ENCODE measurements at regions not wholly inside any gene's neighbourhood (a gene's known extent, or its start where the extent isn't known, plus 50 kb on each side); places are given as distances from the start of the nearest gene placed in this dataset.

DNA sequence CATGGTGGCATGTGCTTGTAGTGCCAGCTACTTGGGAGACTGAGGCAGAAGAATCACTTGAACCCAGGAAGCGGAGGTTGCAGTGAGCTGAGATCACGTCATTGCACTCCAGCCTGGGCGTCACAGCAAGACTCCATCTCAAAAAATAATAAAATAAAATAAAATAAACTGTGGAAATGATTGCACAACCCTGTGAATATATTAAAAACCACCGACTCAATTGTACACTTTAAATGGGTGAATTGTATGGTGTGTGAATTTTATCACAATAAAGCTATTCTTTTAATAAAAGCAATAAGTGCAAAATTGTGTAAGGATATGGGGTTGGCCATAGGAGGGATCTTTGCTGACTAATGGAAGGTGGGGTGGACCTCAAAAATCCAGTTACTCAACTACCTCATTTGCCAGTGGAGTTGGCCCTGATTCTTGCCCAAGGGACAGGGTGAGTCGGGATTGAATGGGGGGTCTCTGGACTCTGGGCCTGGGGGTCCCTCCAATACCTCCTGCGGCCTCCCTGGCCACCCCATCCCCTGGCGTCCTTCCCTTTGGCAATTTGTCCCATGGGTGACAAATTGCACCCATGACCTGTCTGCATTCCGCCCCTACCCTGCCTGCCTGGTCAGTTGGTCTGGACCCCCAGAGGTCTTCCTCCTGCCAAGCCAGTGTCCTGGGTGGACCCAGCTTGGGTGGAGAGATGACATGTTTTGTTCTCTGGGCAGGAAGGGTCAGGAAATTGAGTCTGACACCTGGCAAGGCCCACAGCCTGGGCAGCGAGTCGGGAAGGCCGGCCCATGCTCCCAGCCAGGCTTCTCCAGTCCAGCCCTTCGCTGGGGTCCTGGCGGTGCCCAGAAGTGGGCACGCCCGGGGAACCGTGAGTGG, 61.7 kb upstream of the ELN start:
- Histone ChIP-seq H3K36me3 (no peaks in the 10 kb centered on the region), H3K9me3 (peaks cover 0 to 26% (median 16%) of the 10 kb centered on the region in 3 donors), H3K27me3 (peaks cover 0 to 8% (median 0%) of the 10 kb centered on the region in 4 donors), H3K27ac (no peak overlapping the region), H3K4me3 (no peak overlapping the region), H3K4me1 (peaks cover 0 to 4% (median 0%) of the 10 kb centered on the region in 3 donors)
- no peak for DNase-seq
- TF ChIP-seq, protein P1, sequence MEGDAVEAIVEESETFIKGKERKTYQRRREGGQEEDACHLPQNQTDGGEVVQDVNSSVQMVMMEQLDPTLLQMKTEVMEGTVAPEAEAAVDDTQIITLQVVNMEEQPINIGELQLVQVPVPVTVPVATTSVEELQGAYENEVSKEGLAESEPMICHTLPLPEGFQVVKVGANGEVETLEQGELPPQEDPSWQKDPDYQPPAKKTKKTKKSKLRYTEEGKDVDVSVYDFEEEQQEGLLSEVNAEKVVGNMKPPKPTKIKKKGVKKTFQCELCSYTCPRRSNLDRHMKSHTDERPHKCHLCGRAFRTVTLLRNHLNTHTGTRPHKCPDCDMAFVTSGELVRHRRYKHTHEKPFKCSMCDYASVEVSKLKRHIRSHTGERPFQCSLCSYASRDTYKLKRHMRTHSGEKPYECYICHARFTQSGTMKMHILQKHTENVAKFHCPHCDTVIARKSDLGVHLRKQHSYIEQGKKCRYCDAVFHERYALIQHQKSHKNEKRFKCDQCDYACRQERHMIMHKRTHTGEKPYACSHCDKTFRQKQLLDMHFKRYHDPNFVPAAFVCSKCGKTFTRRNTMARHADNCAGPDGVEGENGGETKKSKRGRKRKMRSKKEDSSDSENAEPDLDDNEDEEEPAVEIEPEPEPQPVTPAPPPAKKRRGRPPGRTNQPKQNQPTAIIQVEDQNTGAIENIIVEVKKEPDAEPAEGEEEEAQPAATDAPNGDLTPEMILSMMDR (IDR thresholded peaks at IDR 0.05), result no peak
- no peak for TF ChIP-seq POLR2A (IDR thresholded peaks at IDR 0.05)
- WGBS, 2 donors, result 76 to 82% methylated on average over 4 to 8 of the region's 16 CpGs
- intact Hi-C loops (cut with DNase I), result no loop called here

DNA sequence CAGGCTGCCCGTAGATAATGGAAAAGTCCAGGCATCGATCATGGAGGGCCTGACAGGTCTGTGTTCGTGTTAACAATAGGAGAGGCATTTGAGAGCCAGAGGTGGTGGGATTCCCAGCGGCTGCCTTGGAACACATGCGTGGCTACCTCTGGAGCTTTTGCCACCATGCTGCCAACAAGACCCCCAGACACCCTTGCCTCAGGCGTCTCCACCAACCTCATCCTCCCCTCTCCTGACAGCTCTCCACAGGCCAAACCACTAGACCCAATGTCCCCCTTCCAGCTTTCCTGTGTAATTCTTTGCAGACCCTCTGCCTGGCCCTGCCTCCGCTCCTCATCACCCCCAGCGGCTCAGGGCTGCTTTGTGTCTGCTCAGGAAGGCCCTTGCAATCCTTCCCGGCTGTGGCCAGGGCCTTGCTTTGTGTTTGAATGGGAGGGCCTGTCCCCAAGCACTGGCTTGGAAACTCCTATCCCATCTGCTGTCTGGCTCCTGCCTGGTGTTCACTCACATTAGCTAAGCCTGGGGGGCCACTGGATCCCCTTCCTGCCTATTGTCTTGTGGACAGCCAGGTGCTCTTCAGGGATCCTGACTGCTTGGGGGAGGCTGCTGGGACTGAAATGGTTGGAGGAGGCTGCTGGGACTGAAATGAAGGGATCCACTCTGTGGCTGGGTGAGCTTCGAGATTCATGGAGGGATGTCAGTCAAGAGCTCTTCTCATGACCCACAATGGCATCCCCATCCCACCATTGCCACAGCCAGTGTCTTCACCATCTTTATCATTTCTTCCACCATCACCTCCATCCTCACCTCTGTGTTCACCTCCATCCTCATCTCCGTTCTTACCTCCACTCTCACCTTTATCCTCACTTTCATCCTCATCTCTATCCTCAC, 60.8 kb upstream of the ELN start:
- DNase-seq, result no peak
- Histone ChIP-seq H3K36me3 (no peaks in the 10 kb centered on the region), H3K27me3 (peaks cover 0 to 12% (median 0%) of the 10 kb centered on the region in 4 donors), H3K9me3 (peaks cover 0 to 26% (median 16%) of the 10 kb centered on the region in 3 donors), H3K4me3 (no peak overlapping the region), H3K27ac (no peak overlapping the region), H3K4me1 (peaks cover 0 to 11% (median 0%) of the 10 kb centered on the region in 3 donors)
- 80 to 82% methylated on average over 8 to 9 of the region's 11 CpGs for WGBS, 2 donors
- intact Hi-C loops (cut with DNase I), result no loop called here
- TF ChIP-seq, protein P1 (IDR thresholded peaks at IDR 0.05), result no peak
- no peak for TF ChIP-seq POLR2A (IDR thresholded peaks at IDR 0.05)

DNA sequence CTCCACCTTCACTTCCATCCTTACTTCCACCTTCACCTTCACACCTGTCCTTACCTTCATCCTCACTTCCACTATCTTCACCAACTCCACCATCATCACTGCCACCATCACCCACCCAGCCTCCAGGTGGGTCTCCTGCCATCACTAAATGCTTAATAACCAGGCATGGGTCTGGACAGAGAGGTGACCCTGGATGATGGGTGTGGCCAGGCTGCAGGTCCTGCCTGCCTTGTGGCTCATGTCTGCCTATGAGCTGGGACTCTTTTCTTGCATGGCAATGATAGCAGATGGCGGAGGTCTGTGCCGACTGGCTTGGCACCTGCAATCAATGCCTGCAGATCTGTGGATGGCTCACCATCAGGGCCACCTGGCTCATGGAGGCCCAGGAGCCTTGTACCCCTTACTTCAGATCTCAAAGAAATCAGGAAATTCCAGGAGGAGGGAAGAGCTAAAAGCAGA, 60.1 kb upstream of the ELN start:
- H3K27ac ChIP-seq, result no peak overlapping the region
- intact Hi-C loops (cut with DNase I), result no loop called here
- H3K27me3 ChIP-seq, result peaks cover 0 to 12% (median 0%) of the 10 kb centered on the region in 4 donors
- H3K4me1 ChIP-seq, result peaks cover 0 to 12% (median under 1%) of the 10 kb centered on the region in 3 donors
- TF ChIP-seq, protein P1 (IDR thresholded peaks at IDR 0.05), result no peak
- no peak for TF ChIP-seq POLR2A (IDR thresholded peaks at IDR 0.05)
- H3K4me3 ChIP-seq, result no peak overlapping the region
- 79 to 100% methylated on average over 1 to 2 of the region's 2 CpGs for WGBS, 2 donors
- H3K36me3 ChIP-seq, result no peaks in the 10 kb centered on the region
- no peak for DNase-seq
- H3K9me3 ChIP-seq, result peaks cover 0 to 19% (median 14%) of the 10 kb centered on the region in 3 donors

DNA sequence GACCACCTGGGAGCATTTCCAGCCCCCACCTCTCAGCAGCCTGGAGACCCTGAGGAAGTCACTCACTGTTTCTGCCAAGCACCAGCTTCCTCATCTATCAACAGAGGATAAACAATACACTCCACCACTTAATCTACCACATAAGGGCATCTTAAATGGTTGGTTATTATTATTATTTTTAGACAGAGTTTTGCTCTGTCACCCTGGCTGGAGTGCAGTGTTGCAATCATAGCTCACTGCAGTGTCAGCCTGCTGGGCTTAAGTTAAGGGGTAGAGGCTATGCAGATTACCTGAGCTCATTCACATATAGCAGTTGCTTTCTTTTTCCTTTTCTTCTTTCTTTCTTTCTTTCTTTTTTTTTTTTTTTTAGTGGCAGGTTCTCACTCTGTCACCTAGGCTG, 59.5 kb upstream of the ELN start:
- Histone ChIP-seq H3K36me3 (no peaks in the 10 kb centered on the region), H3K4me1 (peaks cover 0 to 18% (median 7%) of the 10 kb centered on the region in 3 donors), H3K27me3 (peaks cover 0 to 15% (median 0%) of the 10 kb centered on the region in 4 donors), H3K4me3 (no peak overlapping the region), H3K9me3 (peaks cover 0 to 13% (median 9%) of the 10 kb centered on the region in 3 donors), H3K27ac (no peak overlapping the region)
- DNase-seq, result no peak
- TF ChIP-seq, protein P1 (IDR thresholded peaks at IDR 0.05), result no peak
- no peak for TF ChIP-seq POLR2A (IDR thresholded peaks at IDR 0.05)
- intact Hi-C loops (cut with DNase I), result no loop called here

Data from esophagus squamous epithelium (tissue), 5 donors.